HG03066 (cell line): ENCODE measurements at regions not wholly inside any gene's neighbourhood (a gene's known extent, or its start where the extent isn't known, plus 50 kb on each side); places are given as distances from the start of the nearest gene placed in this dataset.

Experiments used
- ATAC-seq: cut with Tn5 transposase; IDR thresholded peaks from one replicate; pipeline ENCODE4 v1.9.1; 2021; ENCODE audit warnings: low read depth; ENCODE audit not compliant: unreplicated experiment

- ATAC-seq, result no peak
Observed at GRCh38 chr3:178048768-178049167, 487.5 kb upstream of the KCNMB2 start.

DNA sequence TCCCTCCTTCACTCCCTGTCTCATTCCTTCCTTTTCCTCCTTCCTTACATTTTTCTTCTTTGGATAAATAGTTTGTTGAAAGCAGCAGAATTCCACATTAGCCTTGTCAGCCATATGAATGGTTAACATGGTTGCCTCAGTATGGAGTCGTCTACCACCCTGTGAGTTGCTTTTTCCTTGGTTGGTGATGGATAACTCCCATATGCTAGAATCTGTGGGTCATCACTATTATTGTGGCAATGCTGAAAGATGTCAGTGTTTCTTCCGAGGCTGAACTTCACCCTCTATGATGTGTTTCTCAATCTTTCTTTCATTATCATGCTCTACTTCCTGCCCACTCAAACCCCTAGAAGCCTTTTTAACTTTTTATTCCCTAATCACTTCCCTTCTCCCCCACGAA is 481.8 kb upstream of the KCNMB2 start:
- ATAC-seq, result no peak

GRCh38 chr3:178055939-178056338 is 480.3 kb upstream of the KCNMB2 start:
- no peak for ATAC-seq

DNA sequence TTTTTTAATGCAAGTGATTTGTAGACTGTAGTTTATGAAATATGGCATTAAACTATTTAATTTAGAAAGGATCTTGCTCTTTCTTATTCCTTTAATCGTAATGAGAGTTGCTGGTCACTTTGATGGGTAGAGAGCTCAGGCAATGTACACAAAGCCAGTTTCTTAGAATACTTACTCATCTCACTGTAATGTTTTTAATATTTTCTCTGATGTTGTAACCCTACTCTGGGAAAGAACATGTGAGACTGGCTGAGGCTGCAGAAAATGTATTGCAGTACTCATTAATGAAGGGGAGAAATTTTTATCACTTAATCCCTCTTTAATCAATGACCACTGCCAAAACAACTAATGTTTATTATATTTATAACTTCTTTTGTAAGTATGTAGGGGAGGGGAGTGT is 479.4 kb upstream of the KCNMB2 start:
- no peak for ATAC-seq

DNA sequence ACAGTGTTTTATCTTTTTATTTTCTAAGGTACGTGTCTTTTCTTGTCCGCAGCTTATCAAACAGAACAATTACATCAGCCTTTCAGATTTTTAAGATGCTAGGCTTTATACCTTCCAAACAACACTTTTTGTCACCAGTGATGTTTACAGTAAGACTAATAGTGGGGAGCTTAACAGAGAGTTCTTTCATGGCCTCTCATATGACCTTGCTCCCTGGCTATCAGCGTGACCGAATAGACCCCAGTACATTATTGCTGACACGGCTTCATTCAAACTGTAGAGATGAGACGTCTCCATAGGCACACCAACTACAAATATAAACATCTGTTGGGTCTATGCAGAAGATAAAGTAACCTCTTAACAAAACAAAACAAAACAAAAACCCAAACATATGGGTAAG is 477.6 kb upstream of the KCNMB2 start:
- ATAC-seq, result no peak

GRCh38 chr3:178059119-178059518 is 477.1 kb upstream of the KCNMB2 start:
- no peak for ATAC-seq

- no peak for ATAC-seq
Observed at GRCh38 chr3:178059836-178060235, 476.4 kb upstream of the KCNMB2 start.

- ATAC-seq, result no peak
Observed at GRCh38 chr3:178060407-178060806, 475.8 kb upstream of the KCNMB2 start.

DNA sequence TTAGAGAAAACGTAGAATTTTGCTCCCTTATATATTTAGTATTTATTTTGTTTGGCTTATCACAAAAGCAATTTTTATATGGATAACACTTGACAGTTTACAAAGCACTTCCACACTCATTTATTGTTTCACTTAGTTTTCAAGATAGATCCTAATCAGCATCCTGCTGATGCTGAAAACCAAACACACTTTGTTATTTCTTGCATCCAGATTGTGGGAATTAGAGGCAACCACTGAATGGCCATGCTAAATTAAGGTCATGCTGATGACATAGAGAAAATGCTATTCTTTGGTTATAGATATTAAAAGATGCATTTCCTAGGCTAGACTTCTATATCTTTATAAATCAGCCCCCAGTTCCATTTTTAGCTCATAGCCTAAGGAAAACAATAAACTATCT is 474.1 kb upstream of the KCNMB2 start:
- ATAC-seq, result no peak

- no peak for ATAC-seq
Observed at GRCh38 chr3:178063461-178063860, 472.8 kb upstream of the KCNMB2 start.

DNA sequence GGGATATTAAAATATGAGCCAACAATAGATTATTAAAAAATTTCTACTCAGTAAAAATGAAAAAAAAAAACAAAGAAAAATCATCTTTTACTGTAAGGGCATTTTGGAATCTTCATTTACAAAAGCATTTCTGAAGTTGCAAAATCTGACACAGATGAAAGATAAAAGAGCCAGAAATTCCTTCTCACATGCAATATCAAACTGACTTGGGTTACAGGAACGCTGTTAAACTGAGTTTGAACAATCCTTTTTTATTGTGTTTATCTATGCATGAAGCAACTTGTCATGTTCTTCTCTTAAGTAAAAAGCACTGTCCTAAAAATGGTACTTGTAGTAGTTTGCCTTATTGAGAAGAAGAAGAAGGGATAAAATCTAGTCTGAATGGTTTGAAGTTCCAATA is 468.5 kb upstream of the KCNMB2 start:
- no peak for ATAC-seq

DNA sequence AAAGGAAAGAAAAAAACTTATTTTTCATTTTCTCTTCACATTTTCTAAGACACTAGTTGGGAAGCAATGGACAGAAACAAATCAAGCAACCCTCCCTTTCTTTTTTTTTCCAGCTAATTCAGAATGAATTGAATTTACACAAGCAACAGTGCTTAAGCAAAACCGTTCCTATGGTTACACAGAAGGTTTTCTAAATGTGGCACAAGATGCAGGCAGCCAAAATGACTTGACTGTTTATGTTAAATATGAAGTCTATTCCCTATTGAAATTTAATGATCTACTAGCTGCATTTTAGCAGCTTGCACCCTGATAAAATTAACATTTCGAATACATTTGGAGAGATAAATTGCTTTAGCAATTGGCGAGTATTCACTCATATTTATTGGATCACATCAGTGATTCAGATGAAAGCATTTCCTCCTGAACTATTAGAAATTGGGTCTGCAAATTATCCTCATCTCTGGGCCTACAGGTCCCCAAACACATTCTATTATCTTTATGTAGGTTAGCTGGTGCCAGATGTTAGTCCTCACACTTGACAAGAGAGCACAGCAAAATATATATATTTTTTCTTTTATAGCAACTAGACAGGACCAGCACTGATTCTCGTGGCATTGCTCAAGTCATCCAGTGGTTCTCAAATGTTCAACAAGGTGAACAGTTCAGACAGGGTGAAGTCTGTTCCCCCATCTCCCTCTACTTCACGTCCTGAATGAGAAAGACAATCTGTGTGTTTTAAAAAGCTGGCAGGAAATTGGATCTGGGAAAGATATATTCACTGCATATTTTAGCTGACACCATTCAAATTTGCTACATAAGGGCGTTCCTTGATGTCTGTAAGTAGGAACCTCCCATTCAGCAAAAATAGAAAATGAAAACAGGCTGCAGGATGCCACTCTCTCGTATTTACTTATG is 463.6 kb upstream of the KCNMB2 start:
- ATAC-seq, result no peak

DNA sequence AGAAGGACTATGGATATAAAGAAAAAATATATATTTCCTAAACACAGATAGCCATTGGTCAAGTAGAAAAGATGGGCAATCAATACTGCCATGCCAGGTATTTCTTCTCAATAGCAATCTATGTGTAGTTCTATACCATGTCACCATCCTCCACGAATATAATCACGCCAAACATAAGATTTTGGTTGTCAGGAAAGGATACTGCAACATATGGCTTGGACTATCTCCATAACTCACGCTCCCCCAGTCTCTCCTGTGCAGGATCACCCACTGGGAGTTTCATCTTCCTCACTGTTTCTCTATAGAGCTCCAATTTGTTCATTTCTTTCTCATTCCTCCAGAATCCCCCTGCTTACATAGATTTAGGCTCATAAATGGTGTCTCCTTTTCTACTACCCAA is 462.9 kb upstream of the KCNMB2 start:
- no peak for ATAC-seq

- ATAC-seq, result no peak
Observed at GRCh38 chr3:178075344-178075743, 460.9 kb upstream of the KCNMB2 start.

DNA sequence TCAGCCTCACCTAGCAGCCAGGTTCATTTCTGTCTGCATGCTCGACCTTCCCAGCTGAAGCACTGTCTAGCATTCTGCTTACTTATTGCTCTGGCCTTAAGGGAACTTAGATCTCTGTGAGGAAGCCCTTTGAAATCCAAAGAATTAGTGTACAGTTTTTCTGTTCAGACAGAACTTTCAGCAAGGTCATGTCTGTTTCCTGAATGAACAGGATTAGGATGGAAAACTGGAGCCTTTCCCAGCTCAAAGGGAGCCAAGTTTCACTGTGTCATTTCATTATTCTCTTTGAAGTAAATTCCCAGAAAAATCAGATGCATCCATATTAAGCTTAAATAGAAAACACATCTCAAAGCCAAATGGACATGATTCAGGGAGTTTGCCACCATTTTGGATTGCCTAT is 457.3 kb upstream of the KCNMB2 start:
- ATAC-seq, result no peak

GRCh38 chr3:178079966-178080365 is 456.3 kb upstream of the KCNMB2 start:
- ATAC-seq, result no peak

- no peak for ATAC-seq
Observed at GRCh38 chr3:178082326-178082906, 453.8 kb upstream of the KCNMB2 start.

- no peak for ATAC-seq
Observed at GRCh38 chr3:178083906-178084866, 452.1 kb upstream of the KCNMB2 start.

DNA sequence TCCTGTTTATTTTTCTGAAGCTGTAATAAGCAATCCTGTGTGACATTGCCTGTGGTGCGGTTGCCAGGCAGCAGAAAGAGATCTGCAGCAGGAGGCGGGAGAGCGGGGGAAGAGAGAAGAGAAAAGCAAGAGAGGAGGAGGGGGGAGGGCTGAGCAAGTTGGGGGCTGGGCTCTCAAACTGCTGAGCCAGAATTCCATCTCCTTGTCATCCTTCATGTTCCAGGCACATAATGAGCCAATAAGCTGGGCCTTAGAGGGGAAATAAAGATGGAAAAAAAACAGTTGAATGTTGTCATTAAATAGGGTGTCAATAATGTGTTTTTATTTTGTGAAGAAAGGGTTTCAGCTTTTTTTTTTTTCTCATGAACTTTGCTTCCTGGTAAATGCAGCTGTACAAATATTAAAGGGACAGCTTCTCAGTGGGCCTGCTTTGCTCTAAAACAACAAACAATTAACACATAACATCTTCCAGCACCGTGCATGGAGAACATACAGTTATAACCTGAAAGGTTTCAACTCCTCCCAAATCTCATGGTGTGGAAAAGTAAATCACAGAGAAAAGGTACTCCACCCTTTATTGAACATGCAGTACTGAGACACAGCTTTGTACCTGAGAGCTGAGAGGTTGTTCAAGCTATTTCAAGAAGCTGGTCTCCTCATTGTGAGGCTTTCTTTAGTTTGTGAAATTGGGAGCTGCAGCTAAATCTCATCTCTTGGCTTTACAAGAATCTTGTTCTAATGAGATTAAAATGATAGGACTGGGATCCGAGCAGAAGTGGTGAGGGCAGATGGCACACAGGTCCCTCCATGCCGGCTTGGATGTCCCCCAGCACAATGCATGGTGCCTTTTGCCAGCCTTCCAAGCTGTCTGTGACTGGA is 451.1 kb upstream of the KCNMB2 start:
- no peak for ATAC-seq

DNA sequence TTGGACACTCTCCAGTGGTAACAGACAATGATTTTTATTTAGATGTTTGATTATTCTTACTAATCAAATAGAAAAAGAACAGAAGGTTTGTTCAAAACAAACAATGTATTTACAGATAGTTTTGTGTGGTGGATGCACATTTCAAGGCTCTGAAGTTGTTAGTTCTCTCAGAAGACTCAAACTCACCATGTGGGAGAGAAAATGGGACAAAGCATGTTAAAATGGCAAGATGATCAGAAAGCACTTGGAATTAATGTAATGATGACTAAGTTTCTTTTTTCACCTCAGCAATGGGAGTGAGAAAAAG is 450.5 kb upstream of the KCNMB2 start:
- ATAC-seq, result no peak
